Trophoblast cell (in vitro differentiated cells and primary cell): ENCODE measurements at regions not wholly inside any gene's neighbourhood (a gene's known extent, or its start where the extent isn't known, plus 50 kb on each side); places are given as distances from the start of the nearest gene placed in this dataset.
A peak's percentile ranks its signal among the peaks of the same experiment; 100 is the strongest.
"Not testable (repeated sequence)": the region's sequence is repeated elsewhere in the genome, so short reads cannot be mapped to it uniquely, and the experiment has no call there.

Experiments
- DNase-seq, 2 donors: peaks; one replicate each; pipeline ENCODE4 v3.0.0-alpha.2; 2016
- H2AFZ ChIP-seq: 2 replicates; pipeline ENCODE4 v1.6.1; 2013; ENCODE audit warnings: low read length, moderate library complexity, mild to moderate bottlenecking; ENCODE audit not compliant: insufficient read depth, poor library complexity
- H2AK5ac ChIP-seq: 2 replicates; pipeline ENCODE4 v1.6.1; 2013; ENCODE audit warnings: mild to moderate bottlenecking, low read length
- H2BK120ac ChIP-seq: 2 replicates; pipeline ENCODE4 v1.6.1; 2013; ENCODE audit warnings: low read length, mild to moderate bottlenecking, moderate library complexity; ENCODE audit not compliant: insufficient read depth, poor library complexity
- H2BK12ac ChIP-seq: 2 replicates; pipeline ENCODE4 v1.6.1; 2013; ENCODE audit warnings: mild to moderate bottlenecking, low read length, moderate library complexity
- H2BK5ac ChIP-seq: 2 replicates; pipeline ENCODE4 v1.6.1; 2013; ENCODE audit warnings: low read length, low read depth, moderate library complexity, mild to moderate bottlenecking; ENCODE audit not compliant: poor library complexity
- H3K14ac ChIP-seq: 2 replicates; pipeline ENCODE4 v1.6.1; 2013; ENCODE audit warnings: mild to moderate bottlenecking, low read length
- H3K18ac ChIP-seq: 2 replicates; pipeline ENCODE4 v1.6.1; 2013; ENCODE audit warnings: mild to moderate bottlenecking, low read length
- H3K23ac ChIP-seq: 2 replicates; pipeline ENCODE4 v1.6.1; 2013; ENCODE audit warnings: low read length
- H3K27ac ChIP-seq: 2 replicates; pipeline ENCODE4 v1.5.1; 2013; ENCODE audit warnings: low read depth, mild to moderate bottlenecking, inconsistent platforms, low read length, moderate library complexity
- H3K27me3 ChIP-seq: 2 replicates; pipeline ENCODE4 v1.6.1; 2013; ENCODE audit warnings: inconsistent platforms, mild to moderate bottlenecking, low read length, moderate library complexity; ENCODE audit not compliant: insufficient read depth
- H3K36me3 ChIP-seq, 2 experiments: 1 replicate in 1 of 2; 2 replicates in 1 of 2; pipeline ENCODE4 v1.6.1; 2013; ENCODE audit warnings: low read length in 2 of 2, mild to moderate bottlenecking in 2 of 2, moderate library complexity in 1 of 2; ENCODE audit not compliant: insufficient read depth in 2 of 2, control insufficient read depth in 1 of 2
- H3K4ac ChIP-seq: 2 replicates; pipeline ENCODE4 v1.6.1; 2013; ENCODE audit warnings: low read depth, mild to moderate bottlenecking, low read length, moderate library complexity
- H3K4me1 ChIP-seq, 2 experiments: 1 replicate in 1 of 2; 2 replicates in 1 of 2; pipeline ENCODE4 v1.6.1; 2013; ENCODE audit warnings: low read length in 2 of 2, mild to moderate bottlenecking in 2 of 2, moderate library complexity in 1 of 2; ENCODE audit not compliant: insufficient read depth in 2 of 2, control insufficient read depth in 1 of 2
- H3K4me2 ChIP-seq: 2 replicates; pipeline ENCODE4 v1.6.1; 2013; ENCODE audit warnings: inconsistent platforms, mild to moderate bottlenecking, low read length, moderate library complexity
- H3K4me3 ChIP-seq: 2 replicates; pipeline ENCODE4 v1.5.1; 2013; ENCODE audit warnings: mild to moderate bottlenecking, low read depth, low read length, inconsistent platforms
- H3K79me1 ChIP-seq: one replicate; pipeline ENCODE4 v1.6.1; 2013; ENCODE audit warnings: low read length
- H3K79me2 ChIP-seq: 2 replicates; pipeline ENCODE4 v1.6.1; 2013; ENCODE audit warnings: low read length, mild to moderate bottlenecking; ENCODE audit not compliant: control insufficient read depth, insufficient read depth, poor library complexity
- H3K9ac ChIP-seq: 2 replicates; pipeline ENCODE4 v1.6.1; 2013; ENCODE audit warnings: mild to moderate bottlenecking, low read length
- H3K9me3 ChIP-seq: 2 replicates; pipeline ENCODE4 v1.6.1; 2013; ENCODE audit warnings: low read depth, mild to moderate bottlenecking, control low read depth, inconsistent platforms, low read length; ENCODE audit not compliant: insufficient read depth
- H4K12ac ChIP-seq: 2 replicates; pipeline ENCODE4 v1.6.1; 2013; ENCODE audit warnings: low read depth, mild to moderate bottlenecking, low read length, moderate library complexity
- H4K8ac ChIP-seq: 2 replicates; pipeline ENCODE4 v1.6.1; 2013; ENCODE audit warnings: low read depth, mild to moderate bottlenecking, low read length, moderate library complexity
- H4K91ac ChIP-seq: one replicate; pipeline ENCODE4 v1.6.1; 2013; ENCODE audit warnings: low read depth, mild to moderate bottlenecking, low read length, moderate library complexity
- WGBS: extraction: QIAGEN DNeasy Blood & Tissue Kit; methylation state at CpG from one replicate; pipeline ENCODE4 v1.1.7; 2013; ENCODE audit warnings: missing lambda C conversion rate; ENCODE audit not compliant: insufficient read length, insufficient coverage; ENCODE audit errors: extremely low coverage; 5-methylcytosine and 5-hydroxymethylcytosine counted together

GRCh38 chr5:157949520-157949919 is 90.6 kb upstream of the CLINT1 start:
- Histone ChIP-seq H3K4me2 (no peak overlapping the region), H2BK5ac (no peak overlapping the region), H3K14ac (no peak overlapping the region), H3K9me3 (no peaks in the 10 kb centered on the region), H3K23ac (no peak overlapping the region), H3K79me1 (peaks cover 3% of the 10 kb centered on the region), H4K12ac (no peak overlapping the region), H2BK12ac (peak overlapping the region; percentile 85), H3K4ac (no peak overlapping the region), H3K27me3 (no peaks in the 10 kb centered on the region), H3K18ac (no peak overlapping the region), H4K91ac (no peak overlapping the region), H2AK5ac (no peak overlapping the region), H3K9ac (no peak overlapping the region), H4K8ac (peak overlapping the region; percentile 74), H3K27ac (no peak overlapping the region), H3K36me3 (no peaks in the 10 kb centered on the region), H2BK120ac (peak overlapping the region; percentile 71), H3K4me3 (no peak overlapping the region), H2AFZ (no peak overlapping the region), H3K79me2 (peaks cover 2% of the 10 kb centered on the region), H3K4me1 (peaks cover 0 to 2% of the 10 kb centered on the region in 2 experiments)
- WGBS = no CpG with 5 or more reads among the region's 1 CpG
- no peak for DNase-seq

GRCh38 chr5:157948738-157949410 is 89.9 kb upstream of the CLINT1 start:
- Histone ChIP-seq H3K4me1 (peaks cover 0 to 2% of the 10 kb centered on the region in 2 experiments), H3K9me3 (no peaks in the 10 kb centered on the region), H4K91ac (peak overlapping the region; percentile 70), H4K12ac (no peak overlapping the region), H3K4ac (no peak overlapping the region), H2AK5ac (no peak overlapping the region), H3K23ac (no peak overlapping the region), H4K8ac (peak overlapping the region; percentile 74), H3K4me3 (no peak overlapping the region), H3K4me2 (peak overlapping the region; percentile 40), H2BK12ac (peak overlapping the region; percentile 85), H3K9ac (no peak overlapping the region), H3K79me2 (peaks cover 2% of the 10 kb centered on the region), H3K18ac (no peak overlapping the region), H3K36me3 (no peaks in the 10 kb centered on the region), H3K14ac (peak overlapping the region; percentile 71), H2BK5ac (peak overlapping the region; percentile 47), H3K27ac (no peak overlapping the region), H2AFZ (no peak overlapping the region), H2BK120ac (peak overlapping the region; percentile 71), H3K79me1 (peaks cover 3% of the 10 kb centered on the region), H3K27me3 (no peaks in the 10 kb centered on the region)
- DNase-seq = peak; percentile 99 to 100
- WGBS = no CpG with 5 or more reads among the region's 11 CpGs

- Histone ChIP-seq H3K9ac (no peak overlapping the region), H3K9me3 (peaks cover 1% of the 10 kb centered on the region), H4K12ac (no peak overlapping the region), H3K79me2 (peaks cover 2% of the 10 kb centered on the region), H2BK12ac (no peak overlapping the region), H3K27ac (no peak overlapping the region), H2BK120ac (no peak overlapping the region), H3K36me3 (no peaks in the 10 kb centered on the region), H3K23ac (no peak overlapping the region), H3K4me1 (peaks cover 0 to 2% of the 10 kb centered on the region in 2 experiments), H3K4ac (no peak overlapping the region), H3K14ac (no peak overlapping the region), H2BK5ac (no peak overlapping the region), H4K91ac (no peak overlapping the region), H3K4me3 (no peak overlapping the region), H2AK5ac (no peak overlapping the region), H3K4me2 (no peak overlapping the region), H2AFZ (no peak overlapping the region), H3K79me1 (peaks cover 3% of the 10 kb centered on the region), H3K18ac (no peak overlapping the region), H4K8ac (no peak overlapping the region), H3K27me3 (no peaks in the 10 kb centered on the region)
- DNase-seq = peak; percentile 33 to 55
- WGBS = no CpG with 5 or more reads among the region's 7 CpGs
Measured at GRCh38 chr5:157947156-157947555, 88.2 kb upstream of the CLINT1 start.

- not testable (repeated sequence) for H3K4me1 ChIP-seq, H3K9me3 ChIP-seq, H3K4ac ChIP-seq, H2BK120ac ChIP-seq, H3K27me3 ChIP-seq, H3K79me1 ChIP-seq, H4K8ac ChIP-seq, H3K79me2 ChIP-seq, H3K18ac ChIP-seq, H4K12ac ChIP-seq, H3K36me3 ChIP-seq, H2BK5ac ChIP-seq, H4K91ac ChIP-seq, H3K14ac ChIP-seq, H3K4me2 ChIP-seq, H3K4me3 ChIP-seq, H3K9ac ChIP-seq, DNase-seq, H3K27ac ChIP-seq, H2AFZ ChIP-seq, H2AK5ac ChIP-seq, H3K23ac ChIP-seq, H2BK12ac ChIP-seq
- no CpG with 5 or more reads among the region's 5 CpGs for WGBS
Measured at GRCh38 chr5:157945822-157946221, 86.9 kb upstream of the CLINT1 start.
